ENCODE measurements at regions not wholly inside any gene's neighbourhood (a gene's known extent, or its start where the extent isn't known, plus 50 kb on each side); places are given as distances from the start of the nearest gene placed in this dataset.

DNA sequence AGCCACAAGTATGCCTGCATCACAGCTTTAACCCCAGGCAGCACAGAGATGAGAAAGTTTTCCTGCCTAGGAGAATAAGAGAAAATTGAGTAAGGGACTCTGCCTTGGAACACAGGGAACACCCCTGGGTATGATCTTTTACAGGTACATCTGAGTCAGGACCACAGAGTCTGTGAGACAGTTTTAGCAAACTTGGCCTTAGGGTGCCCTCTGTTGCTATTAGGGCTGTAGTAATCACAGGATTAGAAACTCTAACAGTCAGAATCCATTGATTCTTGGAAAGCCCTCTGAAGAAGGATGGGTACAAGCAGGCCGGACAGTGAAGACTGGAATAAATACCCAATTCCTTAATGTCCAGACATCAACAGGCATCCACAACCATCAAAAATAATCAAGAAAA, 989.5 kb upstream of the CDH9 start:
- no peaks in the 10 kb centered on the region for H4K20me1 ChIP-seq (ENCODE audit: insufficient read depth, low read length)
- H3K9ac ChIP-seq (ENCODE audit: low read length), result no peak overlapping the region
- H3K36me3 ChIP-seq (replicated peaks; ENCODE audit: low read depth, low read length), result no peaks in the 10 kb centered on the region
- no peaks in the 10 kb centered on the region for H3K27me3 ChIP-seq (ENCODE audit: low read depth, low read length)
- no peaks in the 10 kb centered on the region for H3K9me3 ChIP-seq (ENCODE audit: insufficient read depth, low read length)
- no peaks in the 10 kb centered on the region for H3K4me1 ChIP-seq (ENCODE audit: low read length)
- no peak for TF ChIP-seq EZH2phosphoT487 (IDR thresholded peaks at IDR 0.05; ENCODE audit: low read depth)
- TF ChIP-seq, protein P1, sequence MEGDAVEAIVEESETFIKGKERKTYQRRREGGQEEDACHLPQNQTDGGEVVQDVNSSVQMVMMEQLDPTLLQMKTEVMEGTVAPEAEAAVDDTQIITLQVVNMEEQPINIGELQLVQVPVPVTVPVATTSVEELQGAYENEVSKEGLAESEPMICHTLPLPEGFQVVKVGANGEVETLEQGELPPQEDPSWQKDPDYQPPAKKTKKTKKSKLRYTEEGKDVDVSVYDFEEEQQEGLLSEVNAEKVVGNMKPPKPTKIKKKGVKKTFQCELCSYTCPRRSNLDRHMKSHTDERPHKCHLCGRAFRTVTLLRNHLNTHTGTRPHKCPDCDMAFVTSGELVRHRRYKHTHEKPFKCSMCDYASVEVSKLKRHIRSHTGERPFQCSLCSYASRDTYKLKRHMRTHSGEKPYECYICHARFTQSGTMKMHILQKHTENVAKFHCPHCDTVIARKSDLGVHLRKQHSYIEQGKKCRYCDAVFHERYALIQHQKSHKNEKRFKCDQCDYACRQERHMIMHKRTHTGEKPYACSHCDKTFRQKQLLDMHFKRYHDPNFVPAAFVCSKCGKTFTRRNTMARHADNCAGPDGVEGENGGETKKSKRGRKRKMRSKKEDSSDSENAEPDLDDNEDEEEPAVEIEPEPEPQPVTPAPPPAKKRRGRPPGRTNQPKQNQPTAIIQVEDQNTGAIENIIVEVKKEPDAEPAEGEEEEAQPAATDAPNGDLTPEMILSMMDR (IDR thresholded peaks at IDR 0.05; ENCODE audit: low read depth, low read length), result no peak
- H3K79me2 ChIP-seq (ENCODE audit: low read length), result no peaks in the 10 kb centered on the region
- H3K4me2 ChIP-seq (ENCODE audit: low read length), result no peak overlapping the region
- H2AFZ ChIP-seq (ENCODE audit: low read depth, low read length), result no peak overlapping the region
- no peak overlapping the region for H3K4me3 ChIP-seq (ENCODE audit: low read length)
- no peak overlapping the region for H3K27ac ChIP-seq (ENCODE audit: low read length)

DNA sequence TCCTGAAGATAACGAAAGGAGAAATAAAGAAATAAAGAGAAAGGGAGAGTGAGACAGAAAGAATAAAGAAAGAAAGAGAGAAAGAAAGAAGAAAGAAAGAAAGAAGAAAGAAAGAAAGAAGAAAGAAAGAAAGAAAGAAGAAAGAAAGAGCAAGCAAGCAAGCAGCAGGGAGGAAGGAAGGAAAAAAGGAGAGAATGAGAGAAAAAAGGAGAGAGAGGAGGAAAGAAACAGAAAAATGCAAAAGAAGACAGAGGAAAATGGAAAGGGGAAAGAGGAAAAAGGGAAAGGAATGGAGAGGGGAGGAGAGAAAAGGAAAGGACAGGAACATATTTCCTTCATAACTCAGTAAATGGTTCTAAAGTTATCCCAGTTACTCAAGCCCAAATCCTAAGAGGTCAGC, 978.8 kb upstream of the CDH9 start:
- H3K27ac ChIP-seq (ENCODE audit: low read length), result no peak overlapping the region
- no peaks in the 10 kb centered on the region for H4K20me1 ChIP-seq (ENCODE audit: insufficient read depth, low read length)
- no peaks in the 10 kb centered on the region for H3K79me2 ChIP-seq (ENCODE audit: low read length)
- H3K4me1 ChIP-seq (ENCODE audit: low read length), result no peaks in the 10 kb centered on the region
- no peak overlapping the region for H3K4me3 ChIP-seq (ENCODE audit: low read length)
- no peak overlapping the region for H3K9ac ChIP-seq (ENCODE audit: low read length)
- no peaks in the 10 kb centered on the region for H3K27me3 ChIP-seq (ENCODE audit: low read depth, low read length)
- no peak overlapping the region for H3K4me2 ChIP-seq (ENCODE audit: low read length)
- no peak overlapping the region for H2AFZ ChIP-seq (ENCODE audit: low read depth, low read length)
- no peak for TF ChIP-seq EZH2phosphoT487 (IDR thresholded peaks at IDR 0.05; ENCODE audit: low read depth)
- TF ChIP-seq, protein P1 (IDR thresholded peaks at IDR 0.05; ENCODE audit: low read depth, low read length), result no peak
- H3K9me3 ChIP-seq (ENCODE audit: insufficient read depth, low read length), result no peaks in the 10 kb centered on the region
- H3K36me3 ChIP-seq (replicated peaks; ENCODE audit: low read depth, low read length), result no peaks in the 10 kb centered on the region

DNA sequence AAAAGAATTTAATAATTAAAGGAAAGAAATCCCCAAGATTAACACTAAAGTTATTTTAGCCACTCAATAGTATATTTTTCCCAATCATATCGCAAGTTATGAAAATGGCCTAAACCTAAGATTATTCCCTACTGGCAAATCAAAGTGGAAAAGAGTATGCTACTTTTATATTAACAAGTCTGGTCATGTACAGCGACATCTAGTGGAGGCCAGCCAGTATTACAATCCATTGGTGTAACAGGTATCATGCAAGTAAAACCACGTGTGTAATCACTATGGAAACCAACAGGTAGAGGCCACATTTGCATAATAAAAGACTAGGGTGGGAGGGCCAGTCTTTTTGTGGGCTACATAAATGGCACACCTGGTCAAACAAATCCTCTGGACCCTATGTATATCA, 976.4 kb upstream of the CDH9 start:
- Histone ChIP-seq H3K9ac (ENCODE audit: low read length) (no peak overlapping the region), H4K20me1 (ENCODE audit: insufficient read depth, low read length) (no peaks in the 10 kb centered on the region), H3K27me3 (ENCODE audit: low read depth, low read length) (no peaks in the 10 kb centered on the region), H3K27ac (ENCODE audit: low read length) (no peak overlapping the region), H3K4me3 (ENCODE audit: low read length) (no peak overlapping the region), H3K4me1 (ENCODE audit: low read length) (no peaks in the 10 kb centered on the region), H3K36me3 (replicated peaks; ENCODE audit: low read depth, low read length) (no peaks in the 10 kb centered on the region), H2AFZ (ENCODE audit: low read depth, low read length) (no peak overlapping the region), H3K9me3 (ENCODE audit: insufficient read depth, low read length) (no peaks in the 10 kb centered on the region), H3K4me2 (ENCODE audit: low read length) (no peak overlapping the region), H3K79me2 (ENCODE audit: low read length) (no peaks in the 10 kb centered on the region)
- no peak for TF ChIP-seq EZH2phosphoT487 (IDR thresholded peaks at IDR 0.05; ENCODE audit: low read depth)
- TF ChIP-seq, protein P1 (IDR thresholded peaks at IDR 0.05; ENCODE audit: low read depth, low read length), result peak; percentile 57

DNA sequence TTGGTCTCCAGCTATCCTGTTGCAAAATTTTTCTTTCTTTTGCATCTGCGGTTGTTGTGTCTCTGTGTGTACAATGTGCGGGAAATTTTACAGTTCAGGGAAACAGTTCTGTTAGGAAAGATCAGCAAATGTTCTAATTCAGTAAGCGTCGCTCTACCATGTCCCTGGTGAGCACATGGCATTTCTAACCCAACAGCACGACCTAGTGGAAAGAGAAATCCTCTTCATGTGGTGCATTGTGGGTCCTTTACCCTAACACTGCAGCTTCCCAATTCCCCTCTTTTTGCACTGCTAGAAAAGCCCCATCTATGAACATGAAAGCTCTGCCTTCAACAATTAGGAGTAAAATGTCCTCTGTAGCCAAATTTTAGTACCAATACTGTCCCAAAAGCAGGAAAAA, 974.2 kb upstream of the CDH9 start:
- Histone ChIP-seq H3K36me3 (replicated peaks; ENCODE audit: low read depth, low read length) (no peaks in the 10 kb centered on the region), H3K9ac (ENCODE audit: low read length) (no peak overlapping the region), H3K9me3 (ENCODE audit: insufficient read depth, low read length) (no peaks in the 10 kb centered on the region), H3K4me1 (ENCODE audit: low read length) (no peaks in the 10 kb centered on the region), H3K4me3 (ENCODE audit: low read length) (peak overlapping the region; percentile 20; the same call in 1 of the 2 replicates), H3K79me2 (ENCODE audit: low read length) (no peaks in the 10 kb centered on the region), H3K27me3 (ENCODE audit: low read depth, low read length) (no peaks in the 10 kb centered on the region), H4K20me1 (ENCODE audit: insufficient read depth, low read length) (no peaks in the 10 kb centered on the region), H3K27ac (ENCODE audit: low read length) (no peak overlapping the region), H2AFZ (ENCODE audit: low read depth, low read length) (peak overlapping the region; percentile 84), H3K4me2 (ENCODE audit: low read length) (peak overlapping the region; percentile 41)
- TF ChIP-seq, protein P1 (IDR thresholded peaks at IDR 0.05; ENCODE audit: low read depth, low read length), result peak; percentile 58
- TF ChIP-seq EZH2phosphoT487 (IDR thresholded peaks at IDR 0.05; ENCODE audit: low read depth), result no peak

All from OCI-LY3 (cell line).